ENCODE measurements at regions not wholly inside any gene's neighbourhood (a gene's known extent, or its start where the extent isn't known, plus 50 kb on each side); places are given as distances from the start of the nearest gene placed in this dataset.

GRCh38 chr3:30145281-30145680 is 461.1 kb upstream of the TGFBR2 start:
- Histone ChIP-seq H3K4me3 (ENCODE audit: insufficient read depth, low read depth, low read length) (no peak overlapping the region), H4K91ac (ENCODE audit: insufficient read depth, low read depth, low read length) (no peak overlapping the region), H3K36me3 (ENCODE audit: control insufficient read depth, insufficient read depth, low read length) (no peaks in the 10 kb centered on the region), H3K27ac (ENCODE audit: insufficient read depth, low read length) (no peak overlapping the region), H2AK5ac (ENCODE audit: low read depth, low read length) (no peak overlapping the region), H3K27me3 (ENCODE audit: control insufficient read depth, insufficient read depth, low read length) (no peaks in the 10 kb centered on the region), H2BK120ac (ENCODE audit: low read depth, low read length) (no peak overlapping the region), H3K79me1 (ENCODE audit: low read depth in 1 of 2, low read length in 2 of 2) (no peaks in the 10 kb centered on the region), H4K20me1 (ENCODE audit: insufficient read depth, low read length) (no peaks in the 10 kb centered on the region), H2AK9ac (replicated peaks; ENCODE audit: low read depth, low read length, poor library complexity) (no peak overlapping the region), H3K4ac (ENCODE audit: low read depth, low read length) (no peak overlapping the region), H3K9me1 (ENCODE audit: insufficient read depth, low read length) (no peaks in the 10 kb centered on the region), H3K9ac (ENCODE audit: low read depth, low read length) (no peak overlapping the region), H3K4me1 (ENCODE audit: control insufficient read depth, insufficient read depth, low read length) (no peaks in the 10 kb centered on the region), H3K14ac (replicated peaks; ENCODE audit: low read depth, low read length) (no peak overlapping the region), H3K9me3 (ENCODE audit: control insufficient read depth, insufficient read depth, low read length) (no peaks in the 10 kb centered on the region), H2BK5ac (ENCODE audit: low read depth, low read length, poor library complexity, severe bottlenecking) (no peak overlapping the region), H2BK15ac (ENCODE audit: low read depth, low read length) (no peak overlapping the region), H3K23ac (ENCODE audit: low read depth, low read length) (no peak overlapping the region), H2BK20ac (ENCODE audit: low read depth, low read length) (no peak overlapping the region), H2AFZ (replicated peaks; ENCODE audit: low read length, poor library complexity) (no peak overlapping the region), H4K5ac (ENCODE audit: low read depth, low read length) (no peak overlapping the region), H4K8ac (ENCODE audit: low read depth in 2 of 2, low read length in 2 of 2) (no peak overlapping the region), H3K56ac (ENCODE audit: extremely low read depth, insufficient read depth, low read length) (no peak overlapping the region), H3K4me2 (ENCODE audit: low read depth, low read length) (no peak overlapping the region), H3K18ac (ENCODE audit: low read depth, low read length) (no peak overlapping the region)
- in situ Hi-C loops (cut with MboI; ENCODE audit: low sequenced_read_pairs) (no loop called here), dilution Hi-C loops (cut with HindIII; ENCODE audit: low sequenced_read_pairs, unreplicated experiment) (no loop called here), intact Hi-C loops (cut with micrococcal nuclease) (no loop called here)
- POLR2A ChIA-PET (ENCODE audit: unreplicated experiment) = no interaction called here
- DNase-seq (peak; percentile 3), ATAC-seq (ENCODE audit: low read depth) (no peak)
- no TSS peak for BruUV-seq (replicated peaks)
- no peak for TF ChIP-seq ELK1 (IDR thresholded peaks at IDR 0.05; ENCODE audit: borderline replicate concordance, low read depth, low read length)
- no peak for TF ChIP-seq MXI1 (IDR thresholded peaks at IDR 0.05; ENCODE audit: borderline replicate concordance, low read depth, low read length)
- no peak for TF ChIP-seq CHD1 (IDR thresholded peaks at IDR 0.05; ENCODE audit: low read depth, low read length)
- TF ChIP-seq RFX5 (IDR thresholded peaks at IDR 0.05; ENCODE audit: low read depth, low read length) = no peak
- no peak for TF ChIP-seq CEBPB (IDR thresholded peaks at IDR 0.05; ENCODE audit: low read depth, low read length)
- no peak for TF ChIP-seq RCOR1 (IDR thresholded peaks at IDR 0.05; ENCODE audit: insufficient replicate concordance, low read length)
- no peak for TF ChIP-seq FOS (IDR thresholded peaks at IDR 0.05; ENCODE audit: low read depth, low read length)
- no peak for TF ChIP-seq BHLHE40 (IDR thresholded peaks at IDR 0.05; ENCODE audit: low read depth, low read length)
- TF ChIP-seq CTCF (conservative IDR thresholded peaks at IDR 0.05; ENCODE audit: low read depth, low read length) = no peak
- no peak for TF ChIP-seq MAFK (IDR thresholded peaks at IDR 0.05; ENCODE audit: low read depth, low read length)
- TF ChIP-seq NFE2L2 (IDR thresholded peaks at IDR 0.05; ENCODE audit: low read depth, low read length) = no peak
- TF ChIP-seq SMC3 (IDR thresholded peaks at IDR 0.05; ENCODE audit: low read depth, low read length) = no peak
- CTCF ChIA-PET = interaction anchor here (0.6 to 1.6 kb wide), 2 partner anchors 22 to 54 kb away, joined by 3 to 5 read pairs; no protein-coding TSS in a partner anchor

Data from IMR-90 (cell line).